Endothelial cell (in vitro differentiated cells): ENCODE measurements at regions not wholly inside any gene's neighbourhood (a gene's known extent, or its start where the extent isn't known, plus 50 kb on each side); places are given as distances from the start of the nearest gene placed in this dataset.

Experiments used
- DNase-seq: peaks from one replicate; pipeline ENCODE4 v3.0.0; 2021; ENCODE audit warnings: low spot score
- H3K27ac Mint-ChIP-seq: one replicate; pipeline ENCODE4 v1.8.0; 2021; ENCODE audit warnings: mixed read lengths, inconsistent platforms; ENCODE audit not compliant: unreplicated experiment
- H3K27me3 Mint-ChIP-seq: one replicate; pipeline ENCODE4 v1.8.0; 2021; ENCODE audit warnings: mild to moderate bottlenecking, moderate library complexity, mixed read lengths, inconsistent platforms; ENCODE audit not compliant: unreplicated experiment
- H3K36me3 Mint-ChIP-seq: one replicate; pipeline ENCODE4 v1.8.0; 2021; ENCODE audit warnings: mild to moderate bottlenecking, low read depth, mixed read lengths, inconsistent platforms; ENCODE audit not compliant: unreplicated experiment
- H3K4me1 Mint-ChIP-seq: one replicate; pipeline ENCODE4 v1.8.0; 2021; ENCODE audit warnings: mild to moderate bottlenecking, mixed read lengths, inconsistent platforms; ENCODE audit not compliant: unreplicated experiment
- H3K4me3 Mint-ChIP-seq: one replicate; pipeline ENCODE4 v1.8.0; 2021; ENCODE audit warnings: mild to moderate bottlenecking, mixed read lengths, inconsistent platforms; ENCODE audit not compliant: unreplicated experiment
- H3K9me3 Mint-ChIP-seq: one replicate; pipeline ENCODE4 v1.8.0; 2021; ENCODE audit warnings: mixed read lengths, inconsistent platforms; ENCODE audit not compliant: unreplicated experiment
- TF ChIP-seq, protein P1 (sequence below): fragments of 200-600 bp; sonication (generic); IDR thresholded peaks from one replicate; pipeline ENCODE4 v1.5.0; 2021; ENCODE audit warnings: antibody characterized with exemption; ENCODE audit not compliant: unreplicated experiment

DNA sequence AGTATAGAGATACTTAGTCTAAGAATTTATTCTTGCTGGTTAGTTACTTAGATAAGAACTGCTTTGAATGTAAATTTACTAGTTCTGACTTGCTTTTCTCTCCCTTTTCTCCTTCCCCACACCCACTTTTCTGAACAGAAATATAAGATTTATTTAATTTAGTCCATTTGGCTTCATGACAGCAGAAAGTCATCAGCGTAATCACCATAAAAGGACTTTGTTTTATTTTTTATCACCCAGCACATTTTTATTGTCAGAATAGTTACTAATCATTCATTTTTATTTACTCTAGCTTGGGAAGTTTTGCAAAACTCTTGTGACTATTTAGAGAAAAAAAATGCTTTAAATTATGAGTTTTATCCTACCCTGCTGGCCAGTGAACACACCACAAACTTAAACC is 197.2 kb downstream of the CHRM3 start:
- no peak overlapping the region for H3K4me3 Mint-ChIP-seq
- no peaks in the 10 kb centered on the region for H3K9me3 Mint-ChIP-seq
- TF ChIP-seq, protein P1, sequence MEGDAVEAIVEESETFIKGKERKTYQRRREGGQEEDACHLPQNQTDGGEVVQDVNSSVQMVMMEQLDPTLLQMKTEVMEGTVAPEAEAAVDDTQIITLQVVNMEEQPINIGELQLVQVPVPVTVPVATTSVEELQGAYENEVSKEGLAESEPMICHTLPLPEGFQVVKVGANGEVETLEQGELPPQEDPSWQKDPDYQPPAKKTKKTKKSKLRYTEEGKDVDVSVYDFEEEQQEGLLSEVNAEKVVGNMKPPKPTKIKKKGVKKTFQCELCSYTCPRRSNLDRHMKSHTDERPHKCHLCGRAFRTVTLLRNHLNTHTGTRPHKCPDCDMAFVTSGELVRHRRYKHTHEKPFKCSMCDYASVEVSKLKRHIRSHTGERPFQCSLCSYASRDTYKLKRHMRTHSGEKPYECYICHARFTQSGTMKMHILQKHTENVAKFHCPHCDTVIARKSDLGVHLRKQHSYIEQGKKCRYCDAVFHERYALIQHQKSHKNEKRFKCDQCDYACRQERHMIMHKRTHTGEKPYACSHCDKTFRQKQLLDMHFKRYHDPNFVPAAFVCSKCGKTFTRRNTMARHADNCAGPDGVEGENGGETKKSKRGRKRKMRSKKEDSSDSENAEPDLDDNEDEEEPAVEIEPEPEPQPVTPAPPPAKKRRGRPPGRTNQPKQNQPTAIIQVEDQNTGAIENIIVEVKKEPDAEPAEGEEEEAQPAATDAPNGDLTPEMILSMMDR = no peak
- H3K4me1 Mint-ChIP-seq = peaks cover 15% of the 10 kb centered on the region
- peaks cover 8% of the 10 kb centered on the region for H3K36me3 Mint-ChIP-seq
- no peak overlapping the region for H3K27ac Mint-ChIP-seq
- H3K27me3 Mint-ChIP-seq = no peaks in the 10 kb centered on the region
- no peak for DNase-seq

GRCh38 chr1:239586128-239586527 is 199.8 kb downstream of the CHRM3 start:
- H3K27me3 Mint-ChIP-seq = no peaks in the 10 kb centered on the region
- H3K4me3 Mint-ChIP-seq = no peak overlapping the region
- H3K4me1 Mint-ChIP-seq = peaks cover 19% of the 10 kb centered on the region
- peaks cover 4% of the 10 kb centered on the region for H3K36me3 Mint-ChIP-seq
- TF ChIP-seq, protein P1 = no peak
- H3K9me3 Mint-ChIP-seq = no peaks in the 10 kb centered on the region
- no peak overlapping the region for H3K27ac Mint-ChIP-seq
- no peak for DNase-seq

DNA sequence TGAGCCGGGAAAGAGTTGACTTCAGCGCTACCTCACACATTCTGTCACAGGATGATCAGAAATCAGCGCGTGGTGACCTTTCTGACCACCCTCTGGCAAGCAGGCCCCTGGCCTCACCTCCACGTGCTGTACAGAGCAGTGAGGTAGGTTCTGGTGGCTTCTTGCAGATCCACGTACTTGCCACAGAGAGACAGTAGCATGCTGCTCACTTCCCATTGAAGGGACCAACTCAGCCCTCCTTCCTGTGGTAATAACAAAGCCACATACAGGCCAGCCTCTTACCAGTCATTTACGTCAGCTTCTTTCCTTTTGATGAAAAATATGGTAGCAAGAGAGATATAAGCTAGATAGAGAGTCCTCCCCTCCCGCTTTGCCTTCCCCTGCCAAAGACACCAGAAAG is 200.7 kb downstream of the CHRM3 start:
- DNase-seq = no peak
- Mint-ChIP-seq H3K9me3 (no peaks in the 10 kb centered on the region), H3K27me3 (no peaks in the 10 kb centered on the region), H3K36me3 (peaks cover 4% of the 10 kb centered on the region), H3K4me3 (no peak overlapping the region), H3K27ac (no peak overlapping the region), H3K4me1 (peaks cover 25% of the 10 kb centered on the region)
- TF ChIP-seq, protein P1 = no peak

DNA sequence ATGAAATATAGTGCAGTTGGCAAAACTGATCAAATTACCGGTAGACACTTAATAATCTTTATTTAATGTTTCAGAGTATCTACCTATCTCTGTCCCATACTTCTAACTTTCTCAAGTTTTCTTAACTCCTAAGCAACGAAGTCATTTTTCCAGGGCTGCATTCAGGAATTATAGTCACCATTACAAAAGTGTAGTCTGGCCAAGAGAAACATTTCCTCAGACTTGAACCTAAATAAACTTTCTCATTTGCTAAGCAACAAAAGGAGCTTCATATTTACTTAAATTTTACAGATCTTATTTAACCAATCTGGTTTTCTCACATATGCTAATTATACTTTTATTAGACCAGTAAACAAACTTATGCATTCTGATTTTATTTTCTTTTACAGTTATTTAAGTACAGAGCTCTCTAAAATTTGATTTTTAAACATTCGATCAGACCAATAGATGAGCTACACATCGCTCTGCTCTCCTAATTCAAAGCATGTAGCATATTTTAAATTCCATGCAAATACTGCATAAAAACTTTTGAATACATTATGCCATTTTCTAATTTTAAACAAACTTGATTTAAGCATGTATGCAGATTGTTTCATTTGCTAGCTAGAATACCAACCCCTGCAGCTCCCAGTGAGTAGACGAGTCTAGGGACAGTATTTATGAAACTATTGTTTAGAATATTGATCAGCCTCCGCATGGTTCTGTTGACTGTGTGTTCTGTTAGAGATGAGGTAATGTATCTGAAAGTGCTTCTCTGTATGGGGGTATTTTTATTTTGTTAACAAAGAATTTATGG is 201.4 kb downstream of the CHRM3 start:
- no peaks in the 10 kb centered on the region for H3K9me3 Mint-ChIP-seq
- H3K27ac Mint-ChIP-seq = no peak overlapping the region
- no peak for DNase-seq

GRCh38 chr1:239590556-239590955 is 204.2 kb downstream of the CHRM3 start:
- H3K4me1 Mint-ChIP-seq = peaks cover 20% of the 10 kb centered on the region
- H3K36me3 Mint-ChIP-seq = no peaks in the 10 kb centered on the region
- H3K27ac Mint-ChIP-seq = no peak overlapping the region
- H3K4me3 Mint-ChIP-seq = no peak overlapping the region
- H3K9me3 Mint-ChIP-seq = no peaks in the 10 kb centered on the region
- peaks cover 1% of the 10 kb centered on the region for H3K27me3 Mint-ChIP-seq
- no peak for DNase-seq
- TF ChIP-seq, protein P1 = no peak

More for the DNA sequence above, 201.4 kb downstream of the CHRM3 start:
- TF ChIP-seq, protein P1 = no peak
- Mint-ChIP-seq H3K27me3 (no peaks in the 10 kb centered on the region), H3K4me3 (no peak overlapping the region), H3K36me3 (peaks cover under 1% of the 10 kb centered on the region), H3K4me1 (peaks cover 25% of the 10 kb centered on the region)
